ENCODE measurements at regions not wholly inside any gene's neighbourhood (a gene's known extent, or its start where the extent isn't known, plus 50 kb on each side); places are given as distances from the start of the nearest gene placed in this dataset.
"Not testable (repeated sequence)": the region's sequence is repeated elsewhere in the genome, so short reads cannot be mapped to it uniquely, and the experiment has no call there.

- no peak for FAIRE-seq
- no peak for TF ChIP-seq CTCF (IDR thresholded peaks at IDR 0.05; ENCODE audit: insufficient read depth, missing control alignments)
- DNase-seq (ENCODE audit: insufficient read length, low spot score): no peak
These were observed 204.5 kb downstream of the LPIN1 start for GRCh38 chr2:11950896-11951295.

GRCh38 chr2:11951492-11951891 lies 205.1 kb downstream of the LPIN1 start:
- not testable (repeated sequence) for DNase-seq (ENCODE audit: insufficient read length, low spot score); FAIRE-seq

GRCh38 chr2:11953258-11953657 lies 206.8 kb downstream of the LPIN1 start:
- FAIRE-seq (no peak), DNase-seq (ENCODE audit: insufficient read length, low spot score) (no peak)
- TF ChIP-seq CTCF (IDR thresholded peaks at IDR 0.05; ENCODE audit: insufficient read depth, missing control alignments): no peak

GRCh38 chr2:11955314-11955713 lies 208.9 kb downstream of the LPIN1 start:
- FAIRE-seq (no peak), DNase-seq (ENCODE audit: insufficient read length, low spot score) (no peak)
- TF ChIP-seq CTCF (IDR thresholded peaks at IDR 0.05; ENCODE audit: insufficient read depth, missing control alignments): no peak

GRCh38 chr2:11955884-11956291 lies 209.5 kb downstream of the LPIN1 start:
- TF ChIP-seq CTCF (IDR thresholded peaks at IDR 0.05; ENCODE audit: insufficient read depth, missing control alignments): no peak
- DNase-seq (ENCODE audit: insufficient read length, low spot score) (no peak), FAIRE-seq (no peak)

GRCh38 chr2:11962707-11963328 lies 216.4 kb downstream of the LPIN1 start:
- FAIRE-seq (no peak), DNase-seq (ENCODE audit: insufficient read length, low spot score) (no peak)
- no peak for TF ChIP-seq CTCF (IDR thresholded peaks at IDR 0.05; ENCODE audit: insufficient read depth, missing control alignments)

GRCh38 chr2:11963966-11964365 lies 217.5 kb downstream of the LPIN1 start:
- DNase-seq (ENCODE audit: insufficient read length, low spot score) (no peak), FAIRE-seq (no peak)
- TF ChIP-seq CTCF (IDR thresholded peaks at IDR 0.05; ENCODE audit: insufficient read depth, missing control alignments): no peak
